ENCODE measurements at regions not wholly inside any gene's neighbourhood (a gene's known extent, or its start where the extent isn't known, plus 50 kb on each side); places are given as distances from the start of the nearest gene placed in this dataset.

- no peaks in the 10 kb centered on the region for H3K4me1 ChIP-seq (ENCODE audit: control insufficient read depth, insufficient read depth, low read length)
- no peaks in the 10 kb centered on the region for H3K9me3 ChIP-seq (ENCODE audit: control insufficient read depth, insufficient read depth, low read length)
- H3K4me3 ChIP-seq (ENCODE audit: low read depth, low read length) = no peak overlapping the region
- no peaks in the 10 kb centered on the region for H3K36me3 ChIP-seq (ENCODE audit: control insufficient read depth, insufficient read depth, low read length)
- no peak overlapping the region for H3K27ac ChIP-seq (ENCODE audit: low read depth, low read length)
- H3K9ac ChIP-seq (ENCODE audit: low read depth, low read length) = no peak overlapping the region
- no peaks in the 10 kb centered on the region for H3K27me3 ChIP-seq (ENCODE audit: control insufficient read depth, insufficient read depth, low read length)
Observed at GRCh38 chr1:106619827-106620134, 436.7 kb upstream of the PRMT6 start.

DNA sequence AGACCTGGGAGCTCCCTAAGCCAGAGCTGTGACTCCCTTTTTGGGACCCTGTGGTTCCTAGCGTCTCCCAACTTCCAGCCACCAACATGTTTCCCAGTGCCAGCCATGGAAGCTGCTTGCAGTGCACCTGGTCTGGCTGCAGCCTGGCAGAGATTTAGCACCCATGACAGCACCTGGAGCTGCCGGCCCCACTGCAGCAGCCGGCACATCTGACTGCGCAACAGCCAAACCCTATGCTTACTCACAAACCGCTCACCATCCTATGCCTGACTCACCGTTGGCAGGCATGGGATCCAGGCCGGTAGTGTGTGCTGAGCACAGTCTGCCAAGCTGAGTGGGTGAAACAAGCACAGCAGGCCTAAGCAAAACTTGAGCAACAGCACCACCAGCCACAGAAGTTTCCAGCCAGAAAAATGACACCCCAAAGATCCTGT lies 435.9 kb upstream of the PRMT6 start:
- Histone ChIP-seq H3K36me3 (ENCODE audit: control insufficient read depth, insufficient read depth, low read length) (no peaks in the 10 kb centered on the region), H3K27ac (ENCODE audit: low read depth, low read length) (no peak overlapping the region), H3K27me3 (ENCODE audit: control insufficient read depth, insufficient read depth, low read length) (no peaks in the 10 kb centered on the region), H3K9me3 (ENCODE audit: control insufficient read depth, insufficient read depth, low read length) (no peaks in the 10 kb centered on the region), H3K4me3 (ENCODE audit: low read depth, low read length) (no peak overlapping the region), H3K4me1 (ENCODE audit: control insufficient read depth, insufficient read depth, low read length) (no peaks in the 10 kb centered on the region), H3K9ac (ENCODE audit: low read depth, low read length) (no peak overlapping the region)

GRCh38 chr1:106621853-106622252 lies 434.6 kb upstream of the PRMT6 start:
- Histone ChIP-seq H3K4me3 (ENCODE audit: low read depth, low read length) (no peak overlapping the region), H3K9ac (ENCODE audit: low read depth, low read length) (no peak overlapping the region), H3K27me3 (ENCODE audit: control insufficient read depth, insufficient read depth, low read length) (no peaks in the 10 kb centered on the region), H3K36me3 (ENCODE audit: control insufficient read depth, insufficient read depth, low read length) (no peaks in the 10 kb centered on the region), H3K27ac (ENCODE audit: low read depth, low read length) (no peak overlapping the region), H3K4me1 (ENCODE audit: control insufficient read depth, insufficient read depth, low read length) (no peaks in the 10 kb centered on the region), H3K9me3 (ENCODE audit: control insufficient read depth, insufficient read depth, low read length) (no peaks in the 10 kb centered on the region)

- Histone ChIP-seq H3K36me3 (ENCODE audit: control insufficient read depth, insufficient read depth, low read length) (no peaks in the 10 kb centered on the region), H3K9ac (ENCODE audit: low read depth, low read length) (no peak overlapping the region), H3K27ac (ENCODE audit: low read depth, low read length) (no peak overlapping the region), H3K9me3 (ENCODE audit: control insufficient read depth, insufficient read depth, low read length) (no peaks in the 10 kb centered on the region), H3K27me3 (ENCODE audit: control insufficient read depth, insufficient read depth, low read length) (no peaks in the 10 kb centered on the region), H3K4me3 (ENCODE audit: low read depth, low read length) (no peak overlapping the region), H3K4me1 (ENCODE audit: control insufficient read depth, insufficient read depth, low read length) (no peaks in the 10 kb centered on the region)
Observed at GRCh38 chr1:106637566-106637965, 418.9 kb upstream of the PRMT6 start.

DNA sequence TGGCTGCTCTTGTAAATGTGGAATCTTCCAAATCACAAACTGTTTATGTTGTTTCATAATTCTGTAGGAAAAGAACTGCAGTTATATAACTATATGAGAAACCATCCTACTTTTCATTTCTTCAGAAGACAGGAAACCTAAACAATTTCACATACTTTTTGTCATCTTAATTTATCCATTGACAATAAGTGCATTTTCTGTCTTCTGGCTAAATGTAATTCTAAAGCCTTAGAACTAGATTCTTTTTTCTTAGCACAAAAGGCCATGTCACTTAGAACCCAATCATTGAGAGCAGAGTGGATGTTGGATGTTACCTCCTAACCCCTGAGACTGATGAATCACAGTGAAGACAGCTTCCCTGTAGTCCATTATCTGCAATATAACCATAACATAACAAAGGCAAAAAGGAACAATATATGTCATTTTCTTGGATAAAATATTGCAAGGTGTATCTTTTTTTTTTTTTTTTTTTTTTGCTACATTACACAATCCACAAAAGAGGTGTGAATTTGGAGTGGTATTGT lies 410.2 kb upstream of the PRMT6 start:
- H3K9ac ChIP-seq (ENCODE audit: low read depth, low read length) = no peak overlapping the region
- H3K4me1 ChIP-seq (ENCODE audit: control insufficient read depth, insufficient read depth, low read length) = no peaks in the 10 kb centered on the region
- no peak overlapping the region for H3K4me3 ChIP-seq (ENCODE audit: low read depth, low read length)
- H3K27me3 ChIP-seq (ENCODE audit: control insufficient read depth, insufficient read depth, low read length) = no peaks in the 10 kb centered on the region
- H3K27ac ChIP-seq (ENCODE audit: low read depth, low read length) = no peak overlapping the region
- H3K9me3 ChIP-seq (ENCODE audit: control insufficient read depth, insufficient read depth, low read length) = no peaks in the 10 kb centered on the region
- H3K36me3 ChIP-seq (ENCODE audit: control insufficient read depth, insufficient read depth, low read length) = no peaks in the 10 kb centered on the region

DNA sequence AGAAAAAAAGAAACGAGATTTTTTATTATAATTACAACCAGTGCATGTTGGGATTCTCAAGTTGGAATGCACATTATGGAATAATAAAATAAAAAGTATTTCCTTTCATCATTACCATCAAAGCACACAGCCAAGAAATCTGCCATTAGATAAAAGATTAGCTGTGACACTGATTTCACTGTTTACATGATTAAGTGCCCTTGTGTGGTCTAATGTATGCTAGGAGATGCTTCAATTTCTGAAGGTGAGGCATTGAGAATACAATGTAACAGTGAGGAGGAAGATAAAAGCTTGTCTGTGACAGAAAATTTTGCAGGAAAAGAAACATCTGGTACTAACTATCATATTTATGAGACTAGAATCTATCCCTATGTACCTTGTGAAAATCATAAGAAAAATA lies 409.7 kb upstream of the PRMT6 start:
- H3K9me3 ChIP-seq (ENCODE audit: control insufficient read depth, insufficient read depth, low read length) = no peaks in the 10 kb centered on the region
- H3K4me1 ChIP-seq (ENCODE audit: control insufficient read depth, insufficient read depth, low read length) = no peaks in the 10 kb centered on the region
- no peak overlapping the region for H3K27ac ChIP-seq (ENCODE audit: low read depth, low read length)
- no peak overlapping the region for H3K9ac ChIP-seq (ENCODE audit: low read depth, low read length)
- no peak overlapping the region for H3K4me3 ChIP-seq (ENCODE audit: low read depth, low read length)
- H3K36me3 ChIP-seq (ENCODE audit: control insufficient read depth, insufficient read depth, low read length) = no peaks in the 10 kb centered on the region
- H3K27me3 ChIP-seq (ENCODE audit: control insufficient read depth, insufficient read depth, low read length) = no peaks in the 10 kb centered on the region

GRCh38 chr1:106651028-106651762 lies 405.3 kb upstream of the PRMT6 start:
- Histone ChIP-seq H3K4me3 (ENCODE audit: low read depth, low read length) (no peak overlapping the region), H3K36me3 (ENCODE audit: control insufficient read depth, insufficient read depth, low read length) (no peaks in the 10 kb centered on the region), H3K27ac (ENCODE audit: low read depth, low read length) (no peak overlapping the region)

GRCh38 chr1:106659490-106660244 lies 396.8 kb upstream of the PRMT6 start:
- Histone ChIP-seq H3K4me3 (ENCODE audit: low read depth, low read length) (no peak overlapping the region), H3K9ac (ENCODE audit: low read depth, low read length) (no peak overlapping the region), H3K9me3 (ENCODE audit: control insufficient read depth, insufficient read depth, low read length) (peaks cover 11% of the 10 kb centered on the region)

More at GRCh38 chr1:106651028-106651762, 405.3 kb upstream of the PRMT6 start:
- no peaks in the 10 kb centered on the region for H3K4me1 ChIP-seq (ENCODE audit: control insufficient read depth, insufficient read depth, low read length)
- H3K9ac ChIP-seq (ENCODE audit: low read depth, low read length) = no peak overlapping the region
- no peaks in the 10 kb centered on the region for H3K27me3 ChIP-seq (ENCODE audit: control insufficient read depth, insufficient read depth, low read length)
- no peaks in the 10 kb centered on the region for H3K9me3 ChIP-seq (ENCODE audit: control insufficient read depth, insufficient read depth, low read length)

GRCh38 chr1:106675558-106675957 lies 380.9 kb upstream of the PRMT6 start:
- H3K27me3 ChIP-seq (ENCODE audit: control insufficient read depth, insufficient read depth, low read length) = no peaks in the 10 kb centered on the region
- H3K36me3 ChIP-seq (ENCODE audit: control insufficient read depth, insufficient read depth, low read length) = no peaks in the 10 kb centered on the region
- H3K9me3 ChIP-seq (ENCODE audit: control insufficient read depth, insufficient read depth, low read length) = no peaks in the 10 kb centered on the region
- H3K4me1 ChIP-seq (ENCODE audit: control insufficient read depth, insufficient read depth, low read length) = no peaks in the 10 kb centered on the region
- no peak overlapping the region for H3K27ac ChIP-seq (ENCODE audit: low read depth, low read length)
- H3K9ac ChIP-seq (ENCODE audit: low read depth, low read length) = no peak overlapping the region
- no peak overlapping the region for H3K4me3 ChIP-seq (ENCODE audit: low read depth, low read length)

More at GRCh38 chr1:106659490-106660244, 396.8 kb upstream of the PRMT6 start:
- no peaks in the 10 kb centered on the region for H3K4me1 ChIP-seq (ENCODE audit: control insufficient read depth, insufficient read depth, low read length)
- no peaks in the 10 kb centered on the region for H3K27me3 ChIP-seq (ENCODE audit: control insufficient read depth, insufficient read depth, low read length)
- H3K36me3 ChIP-seq (ENCODE audit: control insufficient read depth, insufficient read depth, low read length) = no peaks in the 10 kb centered on the region
- no peak overlapping the region for H3K27ac ChIP-seq (ENCODE audit: low read depth, low read length)

- no peaks in the 10 kb centered on the region for H3K9me3 ChIP-seq (ENCODE audit: control insufficient read depth, insufficient read depth, low read length)
- no peaks in the 10 kb centered on the region for H3K27me3 ChIP-seq (ENCODE audit: control insufficient read depth, insufficient read depth, low read length)
- H3K4me1 ChIP-seq (ENCODE audit: control insufficient read depth, insufficient read depth, low read length) = no peaks in the 10 kb centered on the region
- no peaks in the 10 kb centered on the region for H3K36me3 ChIP-seq (ENCODE audit: control insufficient read depth, insufficient read depth, low read length)
- no peak overlapping the region for H3K9ac ChIP-seq (ENCODE audit: low read depth, low read length)
- no peak overlapping the region for H3K4me3 ChIP-seq (ENCODE audit: low read depth, low read length)
- no peak overlapping the region for H3K27ac ChIP-seq (ENCODE audit: low read depth, low read length)
Observed at GRCh38 chr1:106676021-106676420, 380.5 kb upstream of the PRMT6 start.

GRCh38 chr1:106677181-106677580 lies 379.3 kb upstream of the PRMT6 start:
- H3K9ac ChIP-seq (ENCODE audit: low read depth, low read length) = no peak overlapping the region
- H3K9me3 ChIP-seq (ENCODE audit: control insufficient read depth, insufficient read depth, low read length) = no peaks in the 10 kb centered on the region
- H3K4me1 ChIP-seq (ENCODE audit: control insufficient read depth, insufficient read depth, low read length) = no peaks in the 10 kb centered on the region
- no peak overlapping the region for H3K4me3 ChIP-seq (ENCODE audit: low read depth, low read length)
- no peak overlapping the region for H3K27ac ChIP-seq (ENCODE audit: low read depth, low read length)
- no peaks in the 10 kb centered on the region for H3K27me3 ChIP-seq (ENCODE audit: control insufficient read depth, insufficient read depth, low read length)
- H3K36me3 ChIP-seq (ENCODE audit: control insufficient read depth, insufficient read depth, low read length) = no peaks in the 10 kb centered on the region
